Keratinocyte (primary cell): ENCODE measurements at regions not wholly inside any gene's neighbourhood (a gene's known extent, or its start where the extent isn't known, plus 50 kb on each side); places are given as distances from the start of the nearest gene placed in this dataset.

Experiments
- DNase-seq: peaks from one replicate; pipeline ENCODE4 v3.0.0-alpha.2; 2011; ENCODE audit warnings: low read depth, missing footprints, low spot score
- FAIRE-seq: peaks from 2 replicates; lab custom pipeline; 2011; peaks lifted over from hg19 to GRCh38; lab: Jason Lieb, UNC
- H2AFZ ChIP-seq: 2 replicates; pipeline ENCODE4 v1.6.0; 2012; ENCODE audit warnings: low read length, control low read depth, inconsistent platforms; ENCODE audit not compliant: control insufficient read depth
- H3K27ac ChIP-seq: 2 replicates; pipeline ENCODE4 v1.5.1; 2011; ENCODE audit warnings: low read length; ENCODE audit not compliant: control insufficient read depth, insufficient read depth
- H3K27me3 ChIP-seq: 3 replicates; pipeline ENCODE4 v1.6.0; 2011; ENCODE audit warnings: low read length; ENCODE audit not compliant: control insufficient read depth, insufficient read depth; ENCODE audit errors: extremely low read depth
- H3K36me3 ChIP-seq, 2 experiments: 2 replicates in 1 of 2; 3 replicates in 1 of 2; pipeline ENCODE4 v1.5.1; 2011; ENCODE audit warnings: low read length in 2 of 2, mild to moderate bottlenecking in 1 of 2; ENCODE audit not compliant: control insufficient read depth in 2 of 2, insufficient read depth in 2 of 2; ENCODE audit errors: extremely low read depth in 1 of 2
- H3K4me1 ChIP-seq: 3 replicates; pipeline ENCODE4 v1.5.1; 2011; ENCODE audit warnings: low read length; ENCODE audit not compliant: control insufficient read depth, insufficient read depth; ENCODE audit errors: extremely low read depth
- H3K4me2 ChIP-seq: 3 replicates; pipeline ENCODE4 v1.6.0; 2011; ENCODE audit warnings: low read depth, low read length; ENCODE audit not compliant: control insufficient read depth, insufficient read depth; ENCODE audit errors: extremely low read depth
- H3K4me3 ChIP-seq, 3 experiments: fragments of 200-600 bp in 1 of 3; sonication (generic) in 1 of 3; 2 replicates in 2 of 3; 3 replicates in 1 of 3; pipeline ENCODE4 v1.5.1; 2011 to 2016; ENCODE audit warnings: low read length in 3 of 3, mild to moderate bottlenecking in 3 of 3, control low read depth in 2 of 3, inconsistent platforms in 1 of 3, low read depth in 1 of 3, mixed read lengths in 1 of 3, mixed run types in 1 of 3, moderate library complexity in 1 of 3; ENCODE audit not compliant: control insufficient read depth in 2 of 3, insufficient read depth in 2 of 3; ENCODE audit errors: extremely low read depth in 1 of 3
- H3K79me2 ChIP-seq: 2 replicates; pipeline ENCODE4 v1.6.0; 2012; ENCODE audit warnings: low read length; ENCODE audit not compliant: control insufficient read depth, insufficient read depth
- H3K9ac ChIP-seq: 3 replicates; pipeline ENCODE4 v1.6.0; 2011; ENCODE audit warnings: low read length; ENCODE audit not compliant: control insufficient read depth, insufficient read depth; ENCODE audit errors: extremely low read depth
- H3K9me1 ChIP-seq: 3 replicates; pipeline ENCODE4 v1.6.0; 2011; ENCODE audit warnings: low read length; ENCODE audit not compliant: control insufficient read depth, insufficient read depth; ENCODE audit errors: extremely low read depth
- H3K9me3 ChIP-seq: 2 replicates; pipeline ENCODE4 v1.5.1; 2012; ENCODE audit warnings: low read depth, low read length; ENCODE audit not compliant: control insufficient read depth
- H4K20me1 ChIP-seq: 3 replicates; pipeline ENCODE4 v1.6.0; 2011; ENCODE audit warnings: low read length; ENCODE audit not compliant: control insufficient read depth, insufficient read depth; ENCODE audit errors: extremely low read depth
- EZH2 ChIP-seq: IDR thresholded peaks from one replicate; pipeline ENCODE4 v1.6.1; 2012; ENCODE audit warnings: inconsistent platforms, mild to moderate bottlenecking, low read length, moderate library complexity
- dilution Hi-C: fragments of 300-500 bp; cut with MboI; formaldehyde crosslinking; loops from one replicate; pipeline ENCODE4 v1.7.0; 2020; ENCODE audit warnings: low sequenced_read_pairs; ENCODE audit not compliant: extremely low pct_ligation_motif_present
- TF ChIP-seq, protein P1 (sequence below), 3 experiments: IDR thresholded peaks in 1 of 3; conservative IDR thresholded peaks in 1 of 3; optimal IDR thresholded peaks in 1 of 3; 2 replicates in 2 of 3; 3 replicates in 1 of 3; pipeline versions ENCODE3 to v1.5.1; 2011; ENCODE audit warnings: low read length in 3 of 3, mild to moderate bottlenecking in 3 of 3, moderate library complexity in 2 of 3, control low read depth in 1 of 3, inconsistent platforms in 1 of 3; ENCODE audit not compliant: insufficient read depth in 2 of 3; ENCODE audit errors: extremely low read depth in 1 of 3

GRCh38 chr18:60784161-60784560 is 411.6 kb upstream of the MC4R start:
- H3K4me3 ChIP-seq: no peak overlapping the region
- H3K4me2 ChIP-seq: no peak overlapping the region
- H3K9ac ChIP-seq: no peak overlapping the region
- no peaks in the 10 kb centered on the region for H4K20me1 ChIP-seq
- FAIRE-seq: no peak
- H2AFZ ChIP-seq: no peak overlapping the region
- no peaks in the 10 kb centered on the region for H3K27me3 ChIP-seq
- DNase-seq: no peak
- no peak overlapping the region for H3K27ac ChIP-seq
- TF ChIP-seq EZH2: no peak
- TF ChIP-seq, protein P1, sequence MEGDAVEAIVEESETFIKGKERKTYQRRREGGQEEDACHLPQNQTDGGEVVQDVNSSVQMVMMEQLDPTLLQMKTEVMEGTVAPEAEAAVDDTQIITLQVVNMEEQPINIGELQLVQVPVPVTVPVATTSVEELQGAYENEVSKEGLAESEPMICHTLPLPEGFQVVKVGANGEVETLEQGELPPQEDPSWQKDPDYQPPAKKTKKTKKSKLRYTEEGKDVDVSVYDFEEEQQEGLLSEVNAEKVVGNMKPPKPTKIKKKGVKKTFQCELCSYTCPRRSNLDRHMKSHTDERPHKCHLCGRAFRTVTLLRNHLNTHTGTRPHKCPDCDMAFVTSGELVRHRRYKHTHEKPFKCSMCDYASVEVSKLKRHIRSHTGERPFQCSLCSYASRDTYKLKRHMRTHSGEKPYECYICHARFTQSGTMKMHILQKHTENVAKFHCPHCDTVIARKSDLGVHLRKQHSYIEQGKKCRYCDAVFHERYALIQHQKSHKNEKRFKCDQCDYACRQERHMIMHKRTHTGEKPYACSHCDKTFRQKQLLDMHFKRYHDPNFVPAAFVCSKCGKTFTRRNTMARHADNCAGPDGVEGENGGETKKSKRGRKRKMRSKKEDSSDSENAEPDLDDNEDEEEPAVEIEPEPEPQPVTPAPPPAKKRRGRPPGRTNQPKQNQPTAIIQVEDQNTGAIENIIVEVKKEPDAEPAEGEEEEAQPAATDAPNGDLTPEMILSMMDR (optimal IDR thresholded peaks at IDR 0.05 in 1 of 3, IDR thresholded peaks at IDR 0.05 in 1 of 3, conservative IDR thresholded peaks at IDR 0.05 in 1 of 3; ENCODE audit: extremely low read depth in 1 of 3, insufficient read depth in 2 of 3, low read length in 3 of 3): no peak
- no peaks in the 10 kb centered on the region for H3K4me1 ChIP-seq
- dilution Hi-C loops: no loop called here
- H3K9me1 ChIP-seq: no peaks in the 10 kb centered on the region
- no peaks in the 10 kb centered on the region for H3K79me2 ChIP-seq
- no peaks in the 10 kb centered on the region for H3K36me3 ChIP-seq
- no peaks in the 10 kb centered on the region for H3K9me3 ChIP-seq

- Histone ChIP-seq H3K4me3 (no peak overlapping the region), H3K27me3 (peaks cover 3% of the 10 kb centered on the region), H3K9me3 (no peaks in the 10 kb centered on the region), H3K4me2 (no peak overlapping the region), H3K27ac (no peak overlapping the region), H3K79me2 (no peaks in the 10 kb centered on the region), H2AFZ (no peak overlapping the region), H3K36me3 (no peaks in the 10 kb centered on the region), H3K9me1 (no peaks in the 10 kb centered on the region), H3K4me1 (no peaks in the 10 kb centered on the region), H4K20me1 (no peaks in the 10 kb centered on the region), H3K9ac (no peak overlapping the region)
- TF ChIP-seq, protein P1 (optimal IDR thresholded peaks at IDR 0.05 in 1 of 3, IDR thresholded peaks at IDR 0.05 in 1 of 3, conservative IDR thresholded peaks at IDR 0.05 in 1 of 3; ENCODE audit: extremely low read depth in 1 of 3, insufficient read depth in 2 of 3, low read length in 3 of 3): no peak
- no peak for TF ChIP-seq EZH2
- DNase-seq (no peak), FAIRE-seq (no peak)
- dilution Hi-C loops: no loop called here
Measured at GRCh38 chr18:60794802-60795201, 422.2 kb upstream of the MC4R start.
